Astrocyte of the cerebellum (primary cell): ENCODE measurements at regions not wholly inside any gene's neighbourhood (a gene's known extent, or its start where the extent isn't known, plus 50 kb on each side); places are given as distances from the start of the nearest gene placed in this dataset.

Source experiments
- DNase-seq: peaks from one replicate; pipeline ENCODE4 v3.0.0-alpha.2; 2011; ENCODE audit warnings: low read depth
- H3K4me3 ChIP-seq: 2 replicates; pipeline ENCODE4 v1.5.1; 2011; ENCODE audit warnings: mild to moderate bottlenecking, low read depth, low read length, moderate library complexity
- in situ Hi-C: cut with HindIII; loops from 2 replicates; pipeline ENCODE4 v1.10.0; 2017; ENCODE audit warnings: low sequenced_read_pairs
- TF ChIP-seq, protein P1 (sequence below): IDR thresholded peaks from 2 replicates; pipeline ENCODE4 v1.5.1; 2012; ENCODE audit warnings: low read length, low read depth, moderate library complexity, mild to moderate bottlenecking; ENCODE audit errors: missing control alignments

DNA sequence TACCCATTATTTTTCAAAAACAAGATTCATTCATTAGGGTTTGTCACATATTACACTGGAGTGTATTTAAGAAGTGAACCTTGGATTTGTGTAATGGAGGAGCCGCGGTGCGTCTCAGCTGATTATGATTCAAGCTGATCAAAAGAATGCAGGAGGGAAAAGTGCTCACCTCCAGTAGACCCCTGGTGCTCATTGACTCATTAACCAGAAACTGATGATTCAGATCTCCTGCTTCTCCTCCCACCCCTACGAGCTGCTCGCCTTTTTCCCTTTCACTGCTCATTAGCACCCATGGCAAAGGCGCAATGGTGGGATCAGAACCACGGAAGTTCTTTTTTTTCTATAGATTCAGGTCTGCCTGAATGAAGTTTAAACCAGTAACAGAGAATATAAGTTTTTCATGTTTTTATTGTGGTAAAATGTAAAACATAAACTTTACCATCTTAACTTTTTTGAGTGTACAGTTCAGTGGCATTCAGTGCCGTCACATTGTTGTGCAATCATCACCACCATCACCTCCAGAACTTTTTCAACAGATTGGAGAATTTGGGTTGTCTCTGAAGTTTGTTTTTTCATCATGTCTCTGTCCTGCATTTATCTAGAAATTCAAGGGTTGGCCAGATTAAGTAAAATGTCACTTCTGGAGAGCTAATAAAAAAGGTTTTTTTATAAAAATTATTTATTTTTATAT lies 101.6 kb downstream of the LINC00237 start:
- DNase-seq, result no peak
- TF ChIP-seq, protein P1, sequence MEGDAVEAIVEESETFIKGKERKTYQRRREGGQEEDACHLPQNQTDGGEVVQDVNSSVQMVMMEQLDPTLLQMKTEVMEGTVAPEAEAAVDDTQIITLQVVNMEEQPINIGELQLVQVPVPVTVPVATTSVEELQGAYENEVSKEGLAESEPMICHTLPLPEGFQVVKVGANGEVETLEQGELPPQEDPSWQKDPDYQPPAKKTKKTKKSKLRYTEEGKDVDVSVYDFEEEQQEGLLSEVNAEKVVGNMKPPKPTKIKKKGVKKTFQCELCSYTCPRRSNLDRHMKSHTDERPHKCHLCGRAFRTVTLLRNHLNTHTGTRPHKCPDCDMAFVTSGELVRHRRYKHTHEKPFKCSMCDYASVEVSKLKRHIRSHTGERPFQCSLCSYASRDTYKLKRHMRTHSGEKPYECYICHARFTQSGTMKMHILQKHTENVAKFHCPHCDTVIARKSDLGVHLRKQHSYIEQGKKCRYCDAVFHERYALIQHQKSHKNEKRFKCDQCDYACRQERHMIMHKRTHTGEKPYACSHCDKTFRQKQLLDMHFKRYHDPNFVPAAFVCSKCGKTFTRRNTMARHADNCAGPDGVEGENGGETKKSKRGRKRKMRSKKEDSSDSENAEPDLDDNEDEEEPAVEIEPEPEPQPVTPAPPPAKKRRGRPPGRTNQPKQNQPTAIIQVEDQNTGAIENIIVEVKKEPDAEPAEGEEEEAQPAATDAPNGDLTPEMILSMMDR, result no peak
- in situ Hi-C loops, result no loop called here
- no peak overlapping the region for H3K4me3 ChIP-seq

DNA sequence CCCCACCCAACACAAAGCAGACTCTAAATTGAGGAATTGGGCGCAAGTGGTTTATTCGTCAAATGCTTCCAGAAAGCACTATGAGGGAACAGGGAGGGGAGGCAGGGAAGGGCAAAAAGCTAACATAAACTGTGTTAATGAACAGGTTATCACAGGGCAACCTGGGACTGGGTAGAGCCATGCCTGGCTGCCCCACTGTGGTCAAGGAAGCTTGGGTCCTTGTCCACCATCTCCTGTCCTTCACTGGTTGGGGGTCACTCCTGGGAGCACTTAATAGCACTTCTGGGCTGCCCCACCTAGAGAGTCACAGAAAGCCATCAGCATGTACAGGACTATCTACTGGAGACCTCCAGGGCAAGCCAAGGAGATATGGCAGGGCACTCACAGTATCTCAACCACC lies 102.3 kb downstream of the LINC00237 start:
- TF ChIP-seq, protein P1, result no peak
- in situ Hi-C loops, result no loop called here
- DNase-seq, result no peak
- no peak overlapping the region for H3K4me3 ChIP-seq

DNA sequence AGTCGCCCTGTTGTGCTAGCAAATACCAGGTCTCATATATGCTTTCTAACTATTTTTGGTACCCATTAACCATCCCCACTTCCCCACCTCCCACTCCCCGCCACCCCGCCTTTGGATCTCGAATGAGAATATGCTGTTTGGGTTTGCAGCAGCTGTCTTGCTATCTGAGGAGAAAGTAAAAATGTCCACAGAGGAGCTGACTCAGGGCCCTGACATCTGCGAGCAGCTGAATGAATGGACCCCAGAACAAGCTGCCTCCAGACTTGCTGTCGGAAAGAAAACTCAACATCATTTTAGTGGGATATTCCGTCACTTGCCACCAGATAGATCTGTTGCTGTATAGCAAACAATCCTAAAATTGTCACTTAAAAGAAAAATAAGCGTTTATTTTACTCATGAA lies 103.7 kb downstream of the LINC00237 start:
- TF ChIP-seq, protein P1, result no peak
- in situ Hi-C loops, result no loop called here
- DNase-seq, result no peak
- no peak overlapping the region for H3K4me3 ChIP-seq

DNA sequence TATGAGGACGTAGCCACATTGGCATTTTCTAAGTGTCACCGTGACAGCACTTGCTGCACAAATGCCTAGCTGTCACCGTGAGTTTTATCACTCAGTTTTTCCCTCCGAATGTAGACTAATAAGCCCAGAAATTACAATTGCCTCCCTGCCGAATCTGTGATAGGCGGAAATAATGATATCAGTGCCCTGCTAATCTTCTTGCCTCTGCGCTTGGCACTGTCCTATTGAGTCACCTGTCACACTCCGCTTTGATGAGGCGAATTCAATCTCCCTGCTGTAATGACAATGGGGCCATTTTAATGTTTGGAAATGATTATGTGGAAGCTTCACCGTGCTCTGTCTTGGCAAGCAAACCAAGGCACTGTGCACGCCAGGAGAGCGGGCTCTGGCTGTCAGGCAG lies 112.8 kb downstream of the LINC00237 start:
- no peak overlapping the region for H3K4me3 ChIP-seq
- DNase-seq, result no peak
- in situ Hi-C loops, result no loop called here
- TF ChIP-seq, protein P1, result no peak

DNA sequence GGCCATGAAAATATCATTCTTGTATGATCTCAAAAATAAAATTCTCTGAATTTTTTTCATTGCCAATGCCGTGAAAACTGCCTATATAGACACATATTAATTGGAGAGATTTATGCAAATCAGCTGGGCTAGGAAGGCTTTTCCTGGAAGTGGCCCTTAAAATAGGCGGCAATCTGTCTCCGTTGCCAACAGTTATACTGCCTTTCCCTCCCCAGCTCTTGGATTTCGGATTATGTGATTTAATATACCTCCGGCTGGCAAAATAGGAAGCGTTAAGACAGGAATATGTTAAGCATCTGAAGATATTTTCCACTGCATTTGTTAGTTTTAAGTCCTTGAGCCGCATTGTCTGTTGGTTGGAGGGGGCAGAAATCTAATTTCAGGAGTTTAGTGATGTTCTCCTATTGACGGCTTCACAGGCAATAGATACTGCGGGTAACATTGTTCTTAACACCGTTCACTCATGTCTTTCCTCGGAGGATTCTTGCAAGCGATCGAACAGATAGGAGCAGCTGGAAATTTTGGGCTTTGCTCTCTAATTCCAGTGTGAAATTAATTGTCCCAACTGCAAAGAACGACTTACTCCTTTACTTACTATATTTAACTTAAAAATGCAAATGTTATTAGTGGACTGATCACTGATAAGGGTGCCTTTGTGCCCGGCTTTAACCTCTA lies 113.3 kb downstream of the LINC00237 start:
- no peak overlapping the region for H3K4me3 ChIP-seq
- in situ Hi-C loops, result no loop called here
- TF ChIP-seq, protein P1, result no peak
- no peak for DNase-seq

DNA sequence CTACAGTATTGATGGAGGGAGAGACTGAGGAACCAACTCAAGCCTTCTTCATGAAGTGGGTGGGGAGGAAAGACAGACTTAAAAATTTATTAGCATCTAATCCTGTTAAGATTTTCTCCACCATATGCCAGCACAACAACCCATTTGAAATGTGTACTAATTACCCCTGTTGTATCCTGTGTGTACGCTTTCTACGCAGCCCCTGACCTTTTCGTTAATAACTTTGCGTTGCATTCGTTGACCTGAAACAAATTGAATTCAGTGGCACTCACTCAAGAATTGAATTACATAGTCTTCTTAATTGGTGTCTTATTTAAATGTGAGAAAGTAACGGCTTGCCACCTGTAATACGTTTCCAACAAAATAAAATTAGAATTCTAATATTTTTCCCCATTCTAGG lies 113.9 kb downstream of the LINC00237 start:
- TF ChIP-seq, protein P1, result no peak
- no peak overlapping the region for H3K4me3 ChIP-seq
- in situ Hi-C loops, result no loop called here
- no peak for DNase-seq
